Hematopoietic multipotent progenitor cell treated with erythropoietin and hydrocortisone succinate and interleukin-3 and kit ligand, for 15 days (in vitro differentiated cells): ENCODE measurements at regions not wholly inside any gene's neighbourhood (a gene's known extent, or its start where the extent isn't known, plus 50 kb on each side); places are given as distances from the start of the nearest gene placed in this dataset.

Experiments
- DNase-seq: peaks from one replicate; pipeline ENCODE4 v3.0.0-alpha.2; 2015; ENCODE audit warnings: low spot score

DNA sequence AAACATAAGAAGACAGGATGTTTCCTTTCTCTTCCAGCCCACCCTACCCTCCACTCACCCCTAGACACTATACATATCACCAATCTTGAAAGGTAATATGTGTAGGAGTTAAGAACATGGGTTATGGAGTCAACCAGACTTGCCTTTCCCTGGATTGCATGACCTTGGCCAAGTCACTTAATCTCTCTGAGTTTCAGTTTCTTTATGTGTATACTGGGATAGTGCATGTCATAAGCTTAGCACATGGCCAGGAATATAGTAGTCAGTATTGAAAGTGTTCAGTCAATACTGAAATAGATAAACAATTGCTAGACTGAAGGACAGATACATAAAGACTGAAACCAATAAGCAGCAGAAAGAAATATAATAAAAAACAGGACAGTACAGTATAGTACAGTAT lies 283.2 kb upstream of the STT3B start:
- DNase-seq, result no peak

DNA sequence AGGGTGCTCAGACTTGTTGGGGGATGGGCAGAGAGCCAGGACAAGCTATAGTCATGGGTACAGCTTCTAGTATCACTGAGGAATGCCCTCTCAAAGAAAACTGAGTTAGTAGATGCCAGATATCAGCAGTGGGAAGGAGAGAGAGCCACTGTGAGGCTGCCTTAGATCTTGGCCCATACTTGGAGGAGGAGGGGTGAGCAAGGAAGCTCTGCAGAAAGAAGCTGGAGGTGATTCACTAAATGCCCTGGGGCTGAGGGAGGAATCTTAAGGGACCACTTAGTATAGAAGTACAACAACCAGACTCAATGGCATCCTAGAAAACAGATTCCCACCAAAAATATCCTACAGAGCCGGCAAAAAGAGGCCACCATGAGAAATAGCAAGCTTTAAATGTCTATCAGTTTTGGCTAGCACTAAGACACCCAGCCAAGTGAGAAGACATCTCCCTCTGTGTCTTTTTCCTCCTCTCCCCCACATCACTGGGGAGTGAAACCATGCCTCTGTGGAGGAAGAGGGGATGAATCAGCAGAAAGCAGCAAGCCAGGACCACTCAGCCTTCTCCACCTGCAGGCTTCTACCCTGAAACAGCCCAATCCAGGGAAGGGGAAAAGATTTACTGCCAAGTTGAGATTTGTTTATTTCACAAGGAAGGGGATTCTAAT lies 282.5 kb upstream of the STT3B start:
- DNase-seq, result no peak

DNA sequence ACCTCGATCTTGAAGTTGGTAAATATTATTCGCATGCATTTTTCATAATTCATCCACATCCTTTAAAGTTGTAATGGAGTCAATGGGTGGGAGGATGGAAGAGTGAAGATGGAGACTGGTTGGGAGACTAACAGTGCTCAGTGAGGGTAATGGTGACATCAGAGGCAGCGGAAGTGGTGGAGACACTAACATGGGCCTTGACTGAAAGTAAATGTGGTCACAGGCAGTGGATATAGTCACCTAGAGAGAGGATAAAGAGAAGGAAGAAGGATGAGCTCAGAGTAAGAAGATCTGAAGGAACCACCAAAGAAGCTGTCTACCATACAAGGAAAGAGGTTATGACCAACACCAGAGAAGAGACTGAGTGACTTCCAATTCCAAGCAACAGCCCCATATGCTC lies 281.6 kb upstream of the STT3B start:
- no peak for DNase-seq

DNA sequence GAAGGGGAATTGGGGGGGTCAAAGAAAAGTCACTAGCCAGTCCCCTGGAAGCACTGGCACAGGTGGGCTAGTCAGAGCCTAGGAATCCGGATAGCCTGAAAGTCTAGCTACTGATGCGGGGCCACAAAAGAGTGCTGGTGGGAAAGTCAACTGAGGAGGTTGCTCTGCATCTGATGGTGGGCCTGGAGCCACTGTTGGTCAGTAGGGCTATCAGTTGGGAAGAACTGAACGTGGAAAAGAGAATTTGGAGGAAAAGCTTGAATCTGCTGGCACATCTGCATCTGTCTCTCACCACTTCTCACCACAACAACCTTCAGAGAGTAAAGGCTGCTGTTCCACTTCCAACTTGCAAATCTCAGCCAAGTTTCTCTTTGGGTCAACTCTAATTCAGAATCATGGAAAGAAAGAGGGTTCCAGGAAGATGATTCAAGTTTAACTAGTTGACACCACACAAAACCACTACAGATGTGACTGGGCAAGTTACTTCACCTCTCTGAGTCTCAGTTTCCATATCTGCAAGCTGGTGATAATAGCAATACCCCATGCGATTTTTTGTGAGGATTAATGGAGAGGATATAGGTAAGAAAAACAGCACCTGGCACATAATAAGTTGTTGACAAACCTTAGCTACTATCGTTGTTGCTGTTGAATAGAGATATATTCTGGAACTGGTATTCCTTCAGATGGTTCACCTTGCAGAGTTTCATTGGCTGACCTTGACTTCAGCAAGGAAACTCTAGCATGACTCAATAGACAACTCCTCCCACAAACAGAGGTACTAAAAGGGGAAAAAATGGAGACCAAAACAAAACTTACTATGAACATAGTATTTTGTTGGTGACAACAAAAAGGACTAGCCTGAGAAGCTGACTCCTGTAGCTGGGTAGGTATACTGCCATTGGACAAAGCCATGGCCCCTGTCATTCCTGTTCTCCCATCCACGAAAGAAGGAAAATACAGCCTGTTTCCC lies 280.2 kb upstream of the STT3B start:
- DNase-seq, result no peak

DNA sequence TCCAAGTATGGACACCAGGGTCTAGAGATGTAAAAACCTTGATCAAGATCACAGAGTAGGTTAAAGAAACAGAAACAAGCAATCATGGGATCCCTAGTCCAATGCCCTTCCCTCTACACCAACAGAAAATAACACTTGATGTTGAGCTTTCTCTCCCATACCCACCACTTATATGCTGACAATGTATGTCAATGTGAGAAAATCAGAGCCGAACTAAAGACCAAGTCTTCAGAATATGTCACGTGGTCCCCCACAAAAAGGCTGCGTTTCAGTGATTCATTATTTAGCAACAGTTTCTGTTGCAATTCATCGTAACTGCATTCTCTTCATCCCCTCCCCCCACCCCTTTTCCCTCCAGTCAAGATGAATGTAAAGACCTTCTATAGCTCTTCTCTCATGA lies 278.9 kb upstream of the STT3B start:
- no peak for DNase-seq

DNA sequence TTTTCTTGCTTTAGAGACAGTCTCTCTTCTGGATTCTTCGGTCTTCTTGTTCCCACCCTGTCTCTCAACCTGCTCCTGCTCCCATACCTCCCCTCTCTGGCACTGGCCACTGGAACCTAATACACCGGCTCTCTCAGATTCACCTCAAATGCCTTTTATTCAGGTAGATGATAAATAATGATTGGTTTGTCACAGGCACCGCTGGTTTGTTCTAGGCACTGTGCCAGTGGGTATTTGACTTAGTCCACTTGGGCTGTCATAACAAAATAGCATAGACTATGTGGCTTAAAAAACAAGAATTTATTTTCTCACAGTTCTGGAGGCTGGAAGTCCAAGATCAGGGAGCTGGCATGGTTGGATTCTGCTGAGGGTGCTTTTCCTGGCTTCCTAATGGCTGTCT lies 278.2 kb upstream of the STT3B start:
- no peak for DNase-seq

DNA sequence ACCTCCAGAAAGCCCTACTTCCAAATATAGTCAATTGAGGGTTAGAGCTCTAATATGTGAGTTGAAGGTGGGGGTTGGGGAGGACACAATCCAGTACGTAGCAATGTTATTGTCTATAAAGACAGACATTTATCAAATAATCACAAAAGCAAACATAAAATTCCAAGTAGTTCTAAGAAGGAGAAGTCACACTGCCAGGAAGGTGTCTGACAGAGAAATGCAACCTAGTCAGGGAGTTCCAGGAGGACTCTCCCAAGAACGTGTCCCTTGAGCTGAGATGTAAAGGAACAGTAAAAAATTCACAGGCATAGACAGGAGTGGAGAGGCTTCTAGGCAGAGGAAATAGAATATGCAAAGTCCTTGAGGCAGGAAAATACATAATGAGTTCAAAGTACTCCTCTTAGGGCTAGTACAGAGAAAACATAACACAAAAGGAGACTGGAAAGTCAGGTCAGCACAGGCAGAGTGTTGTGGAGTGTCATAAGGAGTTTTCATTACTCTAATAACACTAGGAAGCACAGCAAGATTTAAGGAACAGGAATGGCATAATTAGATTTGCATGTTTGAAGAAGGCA lies 277.6 kb upstream of the STT3B start:
- no peak for DNase-seq

DNA sequence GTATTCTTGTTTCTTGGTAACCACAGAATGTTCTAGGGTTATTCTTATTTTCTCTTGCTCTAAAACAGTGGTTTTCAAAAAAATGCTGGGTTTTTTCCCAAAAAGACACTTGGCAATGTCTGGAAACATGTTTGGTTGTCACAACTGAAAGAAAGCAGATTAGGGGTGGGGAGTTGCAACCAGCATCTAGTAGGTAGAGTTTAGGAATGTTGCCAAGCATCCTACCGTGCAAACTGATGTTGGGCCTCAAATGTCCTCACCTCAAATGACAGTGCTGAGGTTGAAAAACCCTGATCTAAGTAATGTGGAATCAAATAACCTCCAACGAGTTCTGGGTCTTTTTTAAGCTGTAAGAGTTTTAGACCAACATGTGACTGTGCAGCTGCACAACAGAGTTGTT lies 270.5 kb upstream of the STT3B start:
- no peak for DNase-seq

DNA sequence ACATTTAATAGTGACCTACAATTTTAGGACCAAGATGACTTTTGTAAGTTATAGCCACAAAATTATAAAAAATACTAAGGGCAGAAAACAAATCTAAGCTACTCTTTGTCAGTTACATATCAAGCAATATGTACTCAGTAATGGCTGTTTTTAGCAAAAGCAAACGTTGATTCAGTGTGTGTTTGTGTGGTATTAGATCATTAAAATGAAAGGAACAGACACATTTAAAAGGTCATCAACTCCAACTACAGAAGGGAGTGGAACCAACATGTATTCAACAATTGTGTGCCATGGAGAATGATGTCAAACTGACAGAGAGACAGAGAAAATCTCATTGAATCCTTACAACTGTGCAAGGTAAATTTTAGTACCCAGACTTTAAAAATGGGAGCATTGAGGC lies 268.8 kb upstream of the STT3B start:
- no peak for DNase-seq

DNA sequence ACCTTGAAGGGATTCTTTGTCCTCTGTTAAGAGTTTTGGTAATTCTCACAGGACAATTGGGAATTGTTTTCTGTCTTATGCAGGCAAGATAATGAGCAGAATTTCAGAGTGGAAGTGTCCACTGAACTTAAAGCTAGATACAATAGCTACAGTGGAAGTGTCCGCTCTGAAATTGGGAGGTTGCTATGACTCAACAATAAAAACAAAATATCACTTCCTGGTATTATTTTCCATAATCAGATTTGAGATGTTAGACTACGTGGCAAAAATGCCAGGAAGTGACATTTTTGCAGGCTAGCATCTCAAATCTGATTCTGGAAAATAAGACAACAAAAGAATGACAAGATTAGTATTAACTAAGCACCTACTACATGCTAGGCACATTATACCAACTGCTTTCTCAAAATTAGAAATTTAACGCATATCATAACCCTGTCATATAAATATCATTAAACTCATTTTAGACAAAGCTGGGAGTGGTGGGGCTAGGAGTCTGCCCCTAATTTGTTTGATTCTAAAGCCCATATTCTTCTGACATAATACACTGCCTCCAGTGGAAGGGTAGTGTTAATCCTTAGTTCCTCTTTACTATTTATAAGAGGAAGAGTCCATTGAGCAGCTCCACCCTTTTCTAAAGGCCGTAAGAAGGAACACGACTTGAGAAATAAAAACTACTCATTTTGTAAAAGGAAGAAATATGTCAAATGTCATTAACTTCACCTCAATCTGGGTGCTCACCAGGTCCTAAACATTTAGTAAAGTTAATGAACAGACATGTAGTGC lies 266.9 kb upstream of the STT3B start:
- no peak for DNase-seq

DNA sequence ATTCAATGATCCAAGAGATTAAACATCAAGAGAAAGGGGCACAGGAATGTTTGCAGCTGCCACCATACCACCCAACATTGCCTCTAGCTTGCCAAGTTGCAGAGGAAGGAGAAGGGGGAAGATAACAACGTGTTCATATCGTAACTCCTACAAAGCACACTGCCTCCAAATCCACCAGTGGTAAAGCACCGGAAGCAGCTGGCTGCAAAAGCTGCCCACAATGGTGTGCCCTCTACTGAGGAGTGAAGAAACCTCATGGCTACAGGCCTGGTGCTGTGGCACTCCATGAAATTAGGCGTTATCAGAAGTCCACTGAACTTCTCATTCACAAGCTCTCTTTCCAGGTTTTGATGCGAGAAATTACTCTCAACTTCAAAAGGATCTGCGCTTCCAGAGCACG lies 263.9 kb upstream of the STT3B start:
- DNase-seq, result no peak

DNA sequence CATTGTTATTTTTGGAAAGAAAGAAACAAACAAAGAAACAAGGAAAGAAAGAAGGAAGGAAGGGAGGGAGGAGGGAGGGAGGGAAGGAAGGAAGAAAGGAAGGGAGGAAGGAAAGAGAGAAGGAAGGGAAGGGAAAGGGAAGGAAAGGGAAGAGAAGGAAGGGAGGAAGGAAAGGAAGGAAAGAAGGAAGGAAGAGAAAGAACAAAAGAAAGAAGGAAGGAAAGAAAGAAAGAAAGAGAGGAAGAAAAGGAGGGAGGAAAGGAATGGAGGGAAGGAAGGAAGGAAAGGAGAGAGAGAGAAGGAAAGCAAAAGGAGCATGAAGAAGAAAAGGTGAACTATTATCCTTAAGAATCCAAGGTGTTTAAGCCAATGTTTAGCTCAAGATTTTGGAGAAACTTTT lies 262.7 kb upstream of the STT3B start:
- no peak for DNase-seq

DNA sequence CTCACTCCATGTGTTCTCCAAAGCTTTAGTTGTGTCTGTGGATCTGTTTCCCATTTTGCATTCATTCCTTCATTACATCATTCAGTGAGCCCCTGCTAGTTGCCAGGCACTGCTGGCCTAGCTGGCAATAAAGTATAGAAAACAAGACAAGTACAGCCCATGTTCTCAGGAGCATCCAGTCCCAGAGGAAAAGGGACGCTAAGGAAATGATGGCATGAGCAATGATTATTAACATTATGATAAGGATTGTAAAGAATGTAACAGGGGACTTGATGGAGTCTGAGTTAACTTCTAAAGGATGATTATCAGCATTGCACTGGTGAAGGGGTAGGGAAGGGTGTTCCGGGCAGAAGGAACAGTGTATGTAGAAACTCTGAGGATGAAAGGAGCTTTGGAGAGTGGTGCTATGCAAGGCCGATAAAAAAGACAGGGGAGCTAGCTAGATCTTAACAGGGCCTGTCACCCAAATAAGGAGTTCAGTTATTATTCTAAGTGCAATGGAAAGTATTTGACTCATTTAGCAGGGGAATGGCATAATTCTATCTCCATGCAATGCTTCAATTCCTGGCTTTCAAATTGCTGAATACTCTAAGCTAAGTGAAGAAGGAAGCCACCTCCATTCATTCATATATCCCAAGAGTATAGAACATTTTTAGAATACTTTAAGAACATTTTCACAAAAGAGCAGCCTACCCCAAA lies 258.2 kb upstream of the STT3B start:
- no peak for DNase-seq

DNA sequence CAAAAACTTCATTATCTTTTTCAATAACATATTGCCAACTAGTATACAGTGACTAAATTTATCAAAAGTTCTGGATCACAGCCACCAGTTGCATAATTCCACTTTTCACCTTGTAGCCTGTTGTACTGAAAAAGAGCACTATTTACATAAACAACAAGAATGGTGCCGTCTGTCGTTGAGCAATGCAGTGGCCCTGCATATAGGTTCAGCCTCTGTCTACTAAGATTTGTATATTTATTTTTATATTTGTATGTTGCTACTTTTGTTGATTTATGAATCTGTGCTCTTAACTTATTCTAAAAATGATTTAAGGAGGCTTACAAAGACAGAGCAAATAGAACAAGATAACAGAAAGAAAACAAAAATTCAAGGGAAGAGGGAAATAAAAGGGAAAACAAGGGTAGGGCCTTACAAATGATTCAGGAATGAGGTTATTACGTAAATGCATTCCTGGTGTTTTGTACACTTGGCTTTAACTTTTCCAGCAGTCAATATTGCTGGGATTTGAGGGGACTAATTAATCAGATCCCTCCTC lies 257.6 kb upstream of the STT3B start:
- no peak for DNase-seq

DNA sequence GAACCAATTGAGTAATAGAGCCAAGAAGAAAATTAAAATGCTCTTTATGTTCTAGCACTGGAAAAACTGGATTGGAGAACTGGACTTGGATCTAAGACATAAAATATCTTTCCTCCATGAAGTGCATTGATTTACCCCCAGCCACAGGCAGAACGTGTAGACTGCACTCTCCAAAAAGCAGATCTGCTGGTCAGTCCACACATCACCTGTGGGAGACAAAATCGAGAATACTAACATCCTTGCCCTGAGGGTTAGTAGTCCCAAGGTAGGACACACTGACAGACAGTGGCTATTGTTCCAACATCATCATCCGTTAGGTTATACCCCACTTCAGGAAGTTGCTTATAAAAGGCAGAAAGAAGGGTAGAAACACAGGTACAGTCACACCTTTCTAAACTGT lies 257.1 kb upstream of the STT3B start:
- no peak for DNase-seq

DNA sequence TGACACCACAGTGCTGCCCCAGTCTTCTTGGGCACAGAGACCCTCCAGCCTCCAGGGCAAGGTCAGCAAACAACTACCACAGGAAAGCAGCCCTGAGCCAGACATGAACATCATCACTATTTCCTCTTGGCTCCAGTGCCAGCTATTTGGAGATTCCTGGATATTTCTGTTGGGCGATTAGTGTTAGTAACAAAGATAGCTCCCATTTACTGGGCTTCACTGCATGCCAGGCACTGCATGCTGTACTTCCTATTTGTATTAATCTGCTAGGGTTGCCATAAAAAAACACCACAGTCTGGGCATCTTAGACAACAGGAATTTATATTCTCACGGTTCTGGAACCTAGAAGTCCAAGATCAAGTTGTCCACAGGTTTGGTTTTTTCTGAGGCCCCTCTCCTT lies 255.1 kb upstream of the STT3B start:
- DNase-seq, result no peak

DNA sequence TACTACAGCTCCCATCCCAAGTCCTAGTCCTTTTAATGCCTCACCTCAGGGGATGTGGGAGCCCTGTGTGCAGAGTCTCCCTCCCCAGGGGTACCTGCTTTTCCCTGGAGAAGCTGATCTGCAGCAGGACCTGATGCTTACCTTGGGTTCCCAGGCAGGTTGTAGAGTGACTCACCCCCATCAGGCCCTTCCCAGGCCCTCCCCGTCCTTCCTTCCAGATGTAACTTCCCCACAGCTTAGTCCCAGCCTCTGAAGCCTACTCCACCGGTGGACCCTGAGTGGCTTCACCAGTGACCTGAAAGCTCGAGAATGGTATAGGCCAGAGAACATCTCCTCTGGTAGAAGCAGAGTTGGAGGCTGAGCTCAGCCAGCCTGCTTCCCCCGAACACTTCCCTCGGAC lies 254.2 kb upstream of the STT3B start:
- no peak for DNase-seq

DNA sequence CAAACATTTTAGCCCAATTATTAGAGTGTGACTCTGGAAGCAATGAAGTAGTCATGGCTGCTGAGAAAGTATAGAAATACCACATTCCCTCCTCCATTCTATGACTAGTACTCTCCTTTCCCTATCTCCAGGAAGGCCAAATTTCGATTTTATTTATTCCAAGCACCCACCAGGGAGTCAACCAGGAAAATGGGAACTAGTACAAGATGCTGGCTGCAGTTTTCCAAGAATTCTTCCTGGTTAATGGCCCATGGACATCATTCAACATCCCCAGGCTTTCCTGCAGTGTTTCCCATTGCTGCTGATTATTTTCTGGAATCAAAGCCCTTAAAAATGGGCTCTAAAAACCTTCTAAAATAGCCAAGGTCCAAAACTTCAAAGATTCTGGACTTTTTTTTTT lies 247.9 kb upstream of the STT3B start:
- no peak for DNase-seq

DNA sequence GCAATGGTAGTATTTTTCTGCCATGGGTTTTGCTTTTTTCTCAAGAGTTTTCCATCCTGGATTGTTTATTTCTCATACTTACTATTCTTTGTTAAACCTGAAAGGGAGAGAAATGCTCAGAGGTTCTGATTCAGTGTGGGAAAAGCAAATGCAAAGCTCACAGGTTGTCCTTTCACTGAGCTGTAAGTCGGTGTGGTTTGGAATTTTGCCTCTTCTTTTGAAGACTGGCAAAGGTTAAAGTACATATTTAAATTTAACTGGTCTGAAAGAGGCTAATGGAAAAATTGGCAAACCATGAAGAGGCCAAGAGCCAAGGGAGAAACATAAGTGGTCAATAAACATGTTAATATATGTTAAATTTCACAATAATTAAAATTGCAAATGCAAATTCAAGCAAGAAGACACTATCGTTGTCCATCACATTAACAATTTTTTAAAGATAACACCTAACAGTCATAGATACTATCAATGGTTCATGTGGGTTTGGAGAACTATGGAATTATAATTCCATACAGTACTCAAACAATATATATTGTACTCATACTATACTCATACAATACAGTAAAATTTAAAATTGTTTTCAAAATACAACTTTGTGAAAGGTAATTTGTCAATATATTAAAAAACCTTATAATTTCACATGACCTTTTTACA lies 246.8 kb upstream of the STT3B start:
- DNase-seq, result no peak

DNA sequence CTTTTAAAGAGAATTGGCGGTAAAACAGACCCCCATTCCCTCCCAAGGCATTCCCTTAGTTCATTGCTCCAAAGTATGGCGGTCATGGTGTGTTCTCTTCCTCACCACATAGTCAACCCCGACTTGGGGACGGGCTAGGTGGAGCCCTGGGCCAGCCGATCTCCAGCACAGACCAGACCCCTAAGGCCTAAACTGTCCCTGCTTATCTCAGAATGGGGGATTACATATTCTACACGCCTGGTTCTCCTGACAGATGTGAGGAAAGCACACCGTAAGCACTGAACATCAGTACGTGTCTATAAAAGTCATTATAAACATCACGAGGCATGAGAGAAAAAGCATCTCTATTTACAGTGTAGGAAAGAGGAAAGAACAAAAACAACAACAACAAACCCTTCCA lies 244.5 kb upstream of the STT3B start:
- no peak for DNase-seq

DNA sequence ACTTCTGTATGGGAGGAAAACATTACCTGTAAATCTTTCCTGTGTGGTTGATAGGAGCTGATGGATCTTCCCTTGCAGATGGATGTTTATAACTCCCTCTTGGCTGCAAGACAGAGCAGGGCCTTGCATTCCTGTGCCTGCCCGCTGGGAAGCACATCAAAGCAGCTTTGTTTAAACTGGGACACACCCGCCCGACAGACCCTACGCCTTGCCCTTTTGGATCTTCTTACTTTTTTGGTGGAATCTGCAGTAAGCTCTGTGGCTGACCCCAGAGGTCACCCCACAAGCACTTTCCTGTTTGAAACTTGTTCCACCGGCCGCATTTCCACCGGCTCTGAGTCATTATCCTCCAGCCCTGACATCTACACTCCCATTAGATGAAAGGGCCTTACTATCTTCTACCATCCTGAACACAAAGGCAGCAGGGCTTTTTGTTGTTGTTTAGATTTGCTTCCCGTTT lies 244.1 kb upstream of the STT3B start:
- DNase-seq, result no peak
